ENCODE measurements at regions not wholly inside any gene's neighbourhood (a gene's known extent, or its start where the extent isn't known, plus 50 kb on each side); places are given as distances from the start of the nearest gene placed in this dataset.

GRCh38 chr2:12341920-12342319 is 374.8 kb upstream of the TRIB2 start:
- DNase-seq (ENCODE audit: low read depth in 2 of 2), result no peak

- no peak for DNase-seq (ENCODE audit: low read depth in 2 of 2)
Measured at GRCh38 chr2:12343141-12343540, 373.6 kb upstream of the TRIB2 start.

- no peak for DNase-seq (ENCODE audit: low read depth in 2 of 2)
Measured at GRCh38 chr2:12347066-12347493, 369.7 kb upstream of the TRIB2 start.

DNA sequence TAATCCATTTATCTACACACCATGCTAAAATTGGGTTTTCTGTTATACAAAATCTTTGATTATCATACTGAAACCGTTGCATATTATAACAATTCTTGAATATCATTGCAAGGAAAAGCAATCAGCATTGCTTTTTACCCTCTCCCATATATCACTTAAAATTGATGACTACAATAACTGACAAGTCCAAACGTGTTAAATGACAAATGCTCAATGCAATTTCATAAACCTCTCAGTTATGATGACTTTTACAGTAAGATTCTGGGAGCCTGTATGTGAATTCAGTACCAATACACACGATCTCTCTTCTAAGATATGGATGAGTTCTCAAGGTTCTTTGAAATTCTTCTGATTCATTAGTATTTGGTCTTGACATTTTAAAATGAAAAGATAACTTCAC is 368.5 kb upstream of the TRIB2 start:
- DNase-seq (ENCODE audit: low read depth in 2 of 2), result no peak

GRCh38 chr2:12350821-12351220 is 365.9 kb upstream of the TRIB2 start:
- no peak for DNase-seq (ENCODE audit: low read depth in 2 of 2)

DNA sequence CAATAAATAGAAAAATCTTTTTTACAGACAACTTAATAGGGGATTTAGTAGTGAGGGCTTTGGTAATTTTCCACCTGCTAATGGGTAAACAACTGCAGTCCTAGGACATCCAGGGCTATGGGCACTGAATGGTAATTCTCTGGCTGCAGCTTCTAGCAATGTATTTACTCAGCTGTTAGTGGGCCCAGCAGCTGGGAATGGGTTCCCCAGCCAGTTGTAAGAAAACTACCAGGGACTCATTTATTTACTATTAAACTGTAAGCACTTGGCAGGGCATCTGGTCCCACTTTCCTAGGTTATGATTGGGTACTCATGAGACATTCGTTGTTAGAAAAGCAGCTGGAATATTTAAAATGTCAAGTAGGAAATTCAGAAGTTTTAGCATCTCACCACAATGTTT is 363.8 kb upstream of the TRIB2 start:
- no peak for DNase-seq (ENCODE audit: low read depth in 2 of 2)

GRCh38 chr2:12361506-12361905 is 355.2 kb upstream of the TRIB2 start:
- DNase-seq (ENCODE audit: low read depth in 2 of 2), result no peak

- DNase-seq (ENCODE audit: low read depth in 2 of 2), result no peak
Measured at GRCh38 chr2:12363138-12363537, 353.6 kb upstream of the TRIB2 start.

GRCh38 chr2:12363569-12363968 is 353.2 kb upstream of the TRIB2 start:
- no peak for DNase-seq (ENCODE audit: low read depth in 2 of 2)

GRCh38 chr2:12369566-12369965 is 347.2 kb upstream of the TRIB2 start:
- DNase-seq (ENCODE audit: low read depth in 2 of 2), result no peak

GRCh38 chr2:12376025-12376424 is 340.7 kb upstream of the TRIB2 start:
- no peak for DNase-seq (ENCODE audit: low read depth in 2 of 2)

DNA sequence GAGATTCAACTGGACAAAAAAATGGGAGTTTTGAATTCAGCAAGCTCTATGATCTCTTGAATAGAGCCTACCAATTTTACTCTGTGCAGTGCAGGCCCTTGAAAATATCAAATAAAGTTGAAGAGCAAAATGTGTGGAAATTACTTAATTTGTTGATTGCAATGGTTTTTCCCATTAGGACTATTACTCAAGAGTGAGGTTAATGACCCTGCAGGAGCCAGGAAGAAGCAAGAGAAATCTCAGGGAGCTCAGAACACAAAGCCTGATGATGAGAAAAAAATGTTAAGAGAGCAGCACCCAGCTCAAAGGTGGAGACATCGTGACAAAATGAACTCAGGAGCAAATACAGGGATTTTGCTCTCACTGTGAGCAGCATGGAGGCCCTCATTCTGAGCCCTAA is 337.6 kb upstream of the TRIB2 start:
- no peak for DNase-seq (ENCODE audit: low read depth in 2 of 2)

- DNase-seq (ENCODE audit: low read depth in 2 of 2), result no peak
Measured at GRCh38 chr2:12381543-12382325, 335.0 kb upstream of the TRIB2 start.

DNA sequence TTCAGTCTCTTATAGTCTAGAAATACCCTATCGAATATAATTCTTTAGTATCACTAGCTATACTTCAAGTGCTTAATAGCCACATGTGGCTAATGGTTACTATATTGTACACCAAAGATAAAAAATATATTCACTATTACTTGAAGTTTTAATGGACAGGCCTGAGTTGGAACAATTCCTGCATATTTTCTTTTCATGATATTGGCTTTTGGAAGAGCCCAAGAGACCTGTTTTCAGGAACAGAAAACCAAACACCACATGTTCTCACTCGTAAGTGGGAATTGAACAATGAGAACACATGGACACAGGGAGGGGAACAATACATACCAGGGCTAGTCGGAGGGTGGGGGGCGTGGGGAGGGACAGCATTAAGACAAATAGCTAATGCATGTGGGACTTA is 334.4 kb upstream of the TRIB2 start:
- DNase-seq (ENCODE audit: low read depth in 2 of 2), result no peak

DNA sequence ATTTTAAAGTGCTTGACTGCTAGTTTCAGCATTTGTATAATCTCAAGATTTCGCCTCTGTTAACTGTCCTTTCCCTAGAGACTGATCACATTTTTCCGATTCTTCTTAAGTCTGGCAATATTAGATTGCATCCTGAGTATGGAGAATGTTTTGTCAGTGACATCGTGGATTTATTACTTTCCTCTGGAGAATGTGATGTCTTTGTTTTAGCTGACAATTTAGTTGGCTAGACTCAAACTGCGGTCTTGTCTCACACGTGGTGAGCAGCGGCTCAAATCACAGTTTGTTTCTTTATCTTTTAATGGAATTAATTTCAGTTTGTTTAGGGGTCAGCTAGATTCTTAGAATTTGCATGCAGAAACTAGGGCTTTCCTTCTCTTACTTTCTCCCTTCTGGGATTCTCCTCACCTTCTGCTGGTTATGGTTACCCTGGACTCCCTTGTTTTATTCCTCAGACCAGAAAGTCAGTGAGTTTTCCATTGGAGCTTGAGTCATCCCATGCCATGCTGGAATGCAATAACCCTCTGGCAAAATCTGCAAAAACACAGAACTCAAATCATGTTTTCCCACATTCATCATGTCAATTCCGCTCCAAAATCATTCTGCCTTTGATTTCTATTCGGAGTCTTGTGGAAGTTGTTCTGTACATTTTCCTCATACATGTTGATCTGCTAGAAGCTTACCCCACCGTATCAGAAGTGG is 327.2 kb upstream of the TRIB2 start:
- no peak for DNase-seq (ENCODE audit: low read depth in 2 of 2)

DNA sequence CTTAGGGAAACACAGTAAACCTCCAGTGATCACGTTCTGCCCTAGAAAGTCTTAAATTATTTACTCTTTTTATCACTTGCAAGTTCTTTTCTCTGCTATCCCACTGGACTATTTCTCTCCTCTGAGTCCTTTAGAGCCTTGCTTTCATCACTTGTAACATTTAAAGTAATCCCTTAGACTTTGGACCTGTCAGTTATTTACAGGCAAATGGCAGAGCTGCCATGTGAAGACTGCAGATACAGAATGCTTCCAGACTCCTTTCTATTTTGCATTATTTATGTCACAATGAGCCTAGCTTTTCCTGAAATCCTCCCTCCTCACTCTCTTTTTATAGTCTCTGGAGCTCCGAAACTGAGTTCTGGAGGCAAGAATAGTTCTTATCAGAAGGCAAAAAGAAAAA is 325.6 kb upstream of the TRIB2 start:
- DNase-seq (ENCODE audit: low read depth in 2 of 2), result no peak

GRCh38 chr2:12396699-12397098 is 320.0 kb upstream of the TRIB2 start:
- no peak for DNase-seq (ENCODE audit: low read depth in 2 of 2)

- no peak for DNase-seq (ENCODE audit: low read depth in 2 of 2)
Measured at GRCh38 chr2:12397854-12398253, 318.9 kb upstream of the TRIB2 start.

GRCh38 chr2:12399240-12399639 is 317.5 kb upstream of the TRIB2 start:
- DNase-seq (ENCODE audit: low read depth in 2 of 2), result no peak

DNA sequence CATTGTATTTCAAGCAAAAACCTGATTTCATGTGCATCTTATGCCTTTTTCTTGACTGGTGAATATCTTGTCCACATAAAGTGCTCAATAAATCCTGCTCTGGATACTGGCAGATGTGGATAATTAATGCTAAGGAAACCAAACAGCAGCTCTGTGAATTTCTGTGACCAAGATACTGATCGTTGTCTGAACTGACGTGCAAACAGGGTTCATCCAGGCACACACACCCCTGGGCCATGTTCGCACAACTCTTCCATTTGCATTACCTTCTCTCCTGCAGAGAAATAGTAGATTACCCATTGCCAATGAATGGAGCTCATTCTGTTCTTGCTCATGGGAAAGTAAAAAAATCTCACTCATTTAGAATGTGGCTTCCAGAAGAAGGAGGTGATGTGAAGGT is 316.2 kb upstream of the TRIB2 start:
- DNase-seq (ENCODE audit: low read depth in 2 of 2), result no peak

GRCh38 chr2:12402440-12403139 is 314.1 kb upstream of the TRIB2 start:
- DNase-seq (ENCODE audit: low read depth in 2 of 2), result no peak

DNA sequence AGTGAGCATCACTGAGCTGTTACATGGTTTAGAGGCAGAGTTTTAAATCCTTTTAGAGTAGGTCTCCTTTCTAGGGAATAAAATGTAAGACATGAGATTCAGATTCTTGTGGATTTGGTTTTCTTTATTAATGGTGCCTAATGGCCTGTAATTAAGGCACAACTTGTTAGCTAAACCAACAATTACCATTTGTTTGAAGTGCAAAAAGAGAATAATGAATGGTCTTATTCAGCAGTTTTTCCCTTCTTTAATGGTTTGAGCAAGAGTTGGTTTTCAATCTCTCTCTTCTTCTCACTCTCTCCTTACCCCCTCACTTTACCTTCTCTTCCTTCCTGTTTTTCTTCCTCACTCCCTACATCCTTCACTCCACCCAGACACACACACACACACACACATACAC is 312.2 kb upstream of the TRIB2 start:
- no peak for DNase-seq (ENCODE audit: low read depth in 2 of 2)

DNA sequence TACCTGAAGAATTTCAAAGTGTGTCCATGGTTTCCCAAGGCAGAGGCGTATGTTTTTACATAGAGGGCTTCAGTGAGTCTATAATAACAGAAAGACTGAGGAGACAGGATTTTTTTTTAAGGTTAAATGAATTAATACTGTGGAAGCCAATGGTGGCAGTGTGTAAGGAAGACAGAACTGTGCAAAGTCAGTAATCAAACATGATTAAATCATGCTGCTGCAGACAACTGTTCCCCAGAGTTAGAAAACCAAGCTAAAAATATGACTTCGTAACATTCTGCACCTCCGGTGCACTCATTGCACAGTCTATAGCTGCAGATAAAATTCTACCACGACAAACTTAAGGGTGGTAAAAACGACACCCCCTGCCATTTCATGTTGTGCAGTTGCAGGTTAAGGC is 309.6 kb upstream of the TRIB2 start:
- DNase-seq (ENCODE audit: low read depth in 2 of 2), result no peak
